ENCODE measurements at regions not wholly inside any gene's neighbourhood (a gene's known extent, or its start where the extent isn't known, plus 50 kb on each side); places are given as distances from the start of the nearest gene placed in this dataset.

DNA sequence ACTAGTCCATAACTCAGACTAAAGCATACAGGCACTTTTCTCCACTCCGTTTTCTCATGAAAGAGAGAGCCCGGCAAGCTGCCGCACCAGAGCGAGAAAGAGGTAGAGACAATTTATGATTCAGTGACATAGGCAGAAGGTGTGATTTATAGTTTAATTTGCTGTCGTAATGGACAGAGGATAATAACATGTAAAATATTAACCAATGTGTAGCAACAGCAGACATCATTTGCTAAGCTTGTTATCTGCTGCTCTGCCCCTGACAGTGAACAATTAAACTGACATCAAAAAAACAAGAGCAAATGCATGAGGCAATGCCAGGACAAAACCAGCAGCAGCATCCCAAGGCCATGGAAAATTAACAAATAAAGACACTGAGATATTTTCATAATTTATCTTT is 214.0 kb downstream of the ATG4C start:
- TF ChIP-seq, protein P1, sequence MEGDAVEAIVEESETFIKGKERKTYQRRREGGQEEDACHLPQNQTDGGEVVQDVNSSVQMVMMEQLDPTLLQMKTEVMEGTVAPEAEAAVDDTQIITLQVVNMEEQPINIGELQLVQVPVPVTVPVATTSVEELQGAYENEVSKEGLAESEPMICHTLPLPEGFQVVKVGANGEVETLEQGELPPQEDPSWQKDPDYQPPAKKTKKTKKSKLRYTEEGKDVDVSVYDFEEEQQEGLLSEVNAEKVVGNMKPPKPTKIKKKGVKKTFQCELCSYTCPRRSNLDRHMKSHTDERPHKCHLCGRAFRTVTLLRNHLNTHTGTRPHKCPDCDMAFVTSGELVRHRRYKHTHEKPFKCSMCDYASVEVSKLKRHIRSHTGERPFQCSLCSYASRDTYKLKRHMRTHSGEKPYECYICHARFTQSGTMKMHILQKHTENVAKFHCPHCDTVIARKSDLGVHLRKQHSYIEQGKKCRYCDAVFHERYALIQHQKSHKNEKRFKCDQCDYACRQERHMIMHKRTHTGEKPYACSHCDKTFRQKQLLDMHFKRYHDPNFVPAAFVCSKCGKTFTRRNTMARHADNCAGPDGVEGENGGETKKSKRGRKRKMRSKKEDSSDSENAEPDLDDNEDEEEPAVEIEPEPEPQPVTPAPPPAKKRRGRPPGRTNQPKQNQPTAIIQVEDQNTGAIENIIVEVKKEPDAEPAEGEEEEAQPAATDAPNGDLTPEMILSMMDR (IDR thresholded peaks at IDR 0.05), result no peak
- no peak for TF ChIP-seq POLR2A (IDR thresholded peaks at IDR 0.05)
